HepG2 (cell line): ENCODE measurements at regions not wholly inside any gene's neighbourhood (a gene's known extent, or its start where the extent isn't known, plus 50 kb on each side); places are given as distances from the start of the nearest gene placed in this dataset.

ENCODE experiments used
- ARID4A ChIP-seq: sonication (generic); formaldehyde crosslinking; IDR thresholded peaks from 2 replicates; pipeline ENCODE4 v1.5.0; 2020; ENCODE audit warnings: mild to moderate bottlenecking, missing genetic modification reagents, borderline replicate concordance
- CC2D1A ChIP-seq: sonication (generic); formaldehyde crosslinking; IDR thresholded peaks from 2 replicates; pipeline ENCODE4 v1.8.1; 2023; ENCODE audit warnings: mild to moderate bottlenecking, missing genetic modification reagents
- ELF1 ChIP-seq: sonication (generic); formaldehyde crosslinking; IDR thresholded peaks from 2 replicates; pipeline ENCODE4 v1.4.0; 2020; ENCODE audit warnings: missing genetic modification reagents
- HDAC2 ChIP-seq: sonication (generic); formaldehyde crosslinking; IDR thresholded peaks from 2 replicates; pipeline ENCODE4 v1.4.0; 2020; ENCODE audit warnings: missing genetic modification reagents
- IKZF4 ChIP-seq: sonication (generic); formaldehyde crosslinking; IDR thresholded peaks from 2 replicates; pipeline ENCODE4 v1.5.1; 2020; ENCODE audit warnings: borderline replicate concordance, mild to moderate bottlenecking, low read depth, missing genetic modification reagents; ENCODE audit errors: not compliant biosample characterization
- IRF2 ChIP-seq: IDR thresholded peaks from 2 replicates; pipeline ENCODE4 v1.6.1; 2018; ENCODE audit warnings: missing genetic modification reagents, missing compliant biosample characterization
- MAFG ChIP-seq: sonication (generic); formaldehyde crosslinking; IDR thresholded peaks from 2 replicates; pipeline ENCODE4 v1.5.1; 2020; ENCODE audit warnings: mild to moderate bottlenecking, missing genetic modification reagents
- MED13 ChIP-seq: sonication (generic); formaldehyde crosslinking; IDR thresholded peaks from 2 replicates; pipeline ENCODE4 v1.5.0; 2020; ENCODE audit warnings: missing genetic modification reagents
- MXI1 ChIP-seq: IDR thresholded peaks from 3 replicates; pipeline ENCODE4 v1.6.1; 2012; ENCODE audit warnings: low read depth, low read length, inconsistent platforms, borderline replicate concordance
- NFIB ChIP-seq: sonication (generic); formaldehyde crosslinking; IDR thresholded peaks from 2 replicates; pipeline ENCODE4 v1.9.0; 2021; ENCODE audit warnings: missing genetic modification reagents, mild to moderate bottlenecking, borderline replicate concordance
- RARA ChIP-seq: IDR thresholded peaks from 2 replicates; pipeline ENCODE4 v1.6.1; 2016; ENCODE audit warnings: missing genetic modification reagents, missing compliant biosample characterization
- RBM39 ChIP-seq: fragments of 200-400 bp; formaldehyde crosslinking; IDR thresholded peaks from one replicate; pipeline ENCODE4 v1.6.1; 2018; ENCODE audit warnings: antibody characterized with exemption, mild to moderate bottlenecking, low read depth, low read length; ENCODE audit not compliant: poor library complexity, severe bottlenecking
- SALL1 ChIP-seq: sonication (generic); formaldehyde crosslinking; IDR thresholded peaks from 2 replicates; pipeline ENCODE4 v1.8.0; 2022; ENCODE audit warnings: mild to moderate bottlenecking, missing genetic modification reagents
- ZFP1 ChIP-seq: IDR thresholded peaks from 2 replicates; pipeline ENCODE4 v1.6.1; 2016
- ZNF207 ChIP-seq: fragments of 450-650 bp; IDR thresholded peaks from 2 replicates; pipeline ENCODE4 v1.6.1; 2016; ENCODE audit warnings: antibody characterized with exemption, borderline replicate concordance
- ZNF350 ChIP-seq: sonication (generic); formaldehyde crosslinking; IDR thresholded peaks from 2 replicates; pipeline ENCODE4 v1.4.0; 2020; ENCODE audit warnings: mild to moderate bottlenecking, low read depth, missing genetic modification reagents, borderline replicate concordance
- ZNF441 ChIP-seq: sonication (generic); formaldehyde crosslinking; IDR thresholded peaks from 2 replicates; pipeline ENCODE4 v1.7.0; 2021; ENCODE audit warnings: missing genetic modification reagents, borderline replicate concordance
- ZNF556 ChIP-seq: sonication (generic); formaldehyde crosslinking; IDR thresholded peaks from 2 replicates; pipeline ENCODE4 v1.4.0; 2020; ENCODE audit warnings: mild to moderate bottlenecking, missing genetic modification reagents, borderline replicate concordance
- ZNF691 ChIP-seq: sonication (generic); formaldehyde crosslinking; IDR thresholded peaks from 2 replicates; pipeline ENCODE4 v1.4.0; 2020; ENCODE audit warnings: missing genetic modification reagents, low read depth, mild to moderate bottlenecking, borderline replicate concordance
- ZNF709 ChIP-seq: sonication (generic); formaldehyde crosslinking; IDR thresholded peaks from 2 replicates; pipeline ENCODE4 v1.5.0; 2020; ENCODE audit warnings: mild to moderate bottlenecking, missing genetic modification reagents
- ZNF781 ChIP-seq: sonication (generic); formaldehyde crosslinking; IDR thresholded peaks from 2 replicates; pipeline ENCODE4 v1.5.1; 2020; ENCODE audit warnings: borderline replicate concordance, mild to moderate bottlenecking, missing genetic modification reagents; ENCODE audit errors: not compliant biosample characterization
- ZSCAN21 ChIP-seq: sonication (generic); formaldehyde crosslinking; IDR thresholded peaks from 2 replicates; pipeline ENCODE4 v1.8.0; 2022; ENCODE audit warnings: mild to moderate bottlenecking, missing genetic modification reagents, moderate library complexity, borderline replicate concordance
- TF ChIP-seq, protein P1 (sequence below): sonication (generic); formaldehyde crosslinking; IDR thresholded peaks from 2 replicates; pipeline ENCODE4 v1.5.0; 2020; ENCODE audit warnings: mild to moderate bottlenecking, missing genetic modification reagents, borderline replicate concordance

GRCh38 chr10:28734938-28735759 lies 57.8 kb downstream of the BAMBI start (continued):
- peak; percentile 88 for TF ChIP-seq MAFG (CRISPR knock-in tag)
- no peak; the same call in 2 of the 3 replicates for TF ChIP-seq MXI1
- TF ChIP-seq RBM39, result no peak
- no peak for TF ChIP-seq NFIB (CRISPR knock-in tag)
- TF ChIP-seq ZSCAN21 (CRISPR knock-in tag), result no peak
- TF ChIP-seq IRF2, result 0 out of 2 replicates have a peak, but pooled peaks have one; percentile 62
- TF ChIP-seq ZNF207, result no peak
- TF ChIP-seq ZNF709 (CRISPR knock-in tag), result no peak
- TF ChIP-seq ZNF781 (CRISPR knock-in tag), result no peak
- TF ChIP-seq ELF1 (CRISPR knock-in tag), result 0 out of 2 replicates have a peak, but pooled peaks have one; percentile 54
- TF ChIP-seq HDAC2 (CRISPR knock-in tag), result peak; percentile 71; the same call in 1 of the 2 replicates
- peak; percentile 75 for TF ChIP-seq SALL1 (CRISPR knock-in tag)
- TF ChIP-seq ZFP1 (CRISPR knock-in tag), result no peak
- no peak for TF ChIP-seq ZNF556 (CRISPR knock-in tag)
- TF ChIP-seq RARA, result no peak
- TF ChIP-seq ZNF441 (CRISPR knock-in tag), result no peak
- TF ChIP-seq IKZF4 (CRISPR knock-in tag), result no peak
- 0 out of 2 replicates have a peak, but pooled peaks have one; percentile 12 for TF ChIP-seq ZNF350 (CRISPR knock-in tag)
- TF ChIP-seq ZNF691 (CRISPR knock-in tag), result no peak
- no peak for TF ChIP-seq MED13
- TF ChIP-seq, protein P1, sequence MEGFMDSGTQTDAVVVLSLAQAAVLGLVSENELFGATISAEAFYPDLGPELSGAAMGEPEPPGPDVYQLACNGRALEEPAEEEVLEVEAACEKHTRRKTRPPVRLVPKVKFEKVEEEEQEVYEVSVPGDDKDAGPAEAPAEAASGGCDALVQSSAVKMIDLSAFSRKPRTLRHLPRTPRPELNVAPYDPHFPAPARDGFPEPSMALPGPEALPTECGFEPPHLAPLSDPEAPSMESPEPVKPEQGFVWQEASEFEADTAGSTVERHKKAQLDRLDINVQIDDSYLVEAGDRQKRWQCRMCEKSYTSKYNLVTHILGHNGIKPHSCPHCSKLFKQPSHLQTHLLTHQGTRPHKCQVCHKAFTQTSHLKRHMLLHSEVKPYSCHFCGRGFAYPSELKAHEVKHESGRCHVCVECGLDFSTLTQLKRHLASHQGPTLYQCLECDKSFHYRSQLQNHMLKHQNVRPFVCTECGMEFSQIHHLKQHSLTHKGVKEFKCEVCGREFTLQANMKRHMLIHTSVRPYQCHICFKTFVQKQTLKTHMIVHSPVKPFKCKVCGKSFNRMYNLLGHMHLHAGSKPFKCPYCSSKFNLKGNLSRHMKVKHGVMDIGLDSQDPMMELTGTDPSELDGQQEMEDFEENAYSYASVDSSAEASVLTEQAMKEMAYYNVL (CRISPR knock-in tag), result no peak
- TF ChIP-seq ARID4A (CRISPR knock-in tag), result no peak
- no peak for TF ChIP-seq CC2D1A
